SIG-M5 treated with dmso at 0.1 percent for 504 hours (cell line): ENCODE measurements at regions not wholly inside any gene's neighbourhood (a gene's known extent, or its start where the extent isn't known, plus 50 kb on each side); places are given as distances from the start of the nearest gene placed in this dataset.

Source experiments
- DNase-seq: peaks from one replicate; lab custom pipeline; 2025; ENCODE audit not compliant: unreplicated experiment; lab: John Stamatoyannopoulos, UW

- no peak for DNase-seq
Measured at GRCh38 chr18:55864281-55864680, 276.3 kb upstream of the TCF4 start.

- no peak for DNase-seq
Measured at GRCh38 chr18:55863876-55864275, 275.9 kb upstream of the TCF4 start.

GRCh38 chr18:55863391-55863706, 275.4 kb upstream of the TCF4 start:
- DNase-seq = no peak

- no peak for DNase-seq
Measured at GRCh38 chr18:55862693-55863390, 274.9 kb upstream of the TCF4 start.

GRCh38 chr18:55861266-55861665, 273.3 kb upstream of the TCF4 start:
- DNase-seq = no peak

GRCh38 chr18:55858661-55859515, 270.9 kb upstream of the TCF4 start:
- no peak for DNase-seq

- DNase-seq = no peak
Measured at GRCh38 chr18:55857956-55858355, 270.0 kb upstream of the TCF4 start.

- DNase-seq = no peak
Measured at GRCh38 chr18:55857409-55857808, 269.4 kb upstream of the TCF4 start.

- DNase-seq = no peak
Measured at GRCh38 chr18:55856679-55857078, 268.7 kb upstream of the TCF4 start.

- no peak for DNase-seq
Measured at GRCh38 chr18:55856229-55856628, 268.2 kb upstream of the TCF4 start.

GRCh38 chr18:55853268-55853667, 265.3 kb upstream of the TCF4 start:
- no peak for DNase-seq

- no peak for DNase-seq
Measured at GRCh38 chr18:55850904-55851303, 262.9 kb upstream of the TCF4 start.

- DNase-seq = no peak
Measured at GRCh38 chr18:55849391-55849790, 261.4 kb upstream of the TCF4 start.

GRCh38 chr18:55847960-55848359, 260.0 kb upstream of the TCF4 start:
- no peak for DNase-seq

- no peak for DNase-seq
Measured at GRCh38 chr18:55845221-55845620, 257.2 kb upstream of the TCF4 start.

GRCh38 chr18:55844382-55844781, 256.4 kb upstream of the TCF4 start:
- DNase-seq = no peak

GRCh38 chr18:55841314-55841713, 253.3 kb upstream of the TCF4 start:
- no peak for DNase-seq

GRCh38 chr18:55840601-55841170, 252.7 kb upstream of the TCF4 start:
- no peak for DNase-seq

GRCh38 chr18:55839343-55839742, 251.4 kb upstream of the TCF4 start:
- no peak for DNase-seq

- DNase-seq = no peak
Measured at GRCh38 chr18:55838841-55839240, 250.8 kb upstream of the TCF4 start.

- DNase-seq = no peak
Measured at GRCh38 chr18:55838319-55838718, 250.3 kb upstream of the TCF4 start.

GRCh38 chr18:55833543-55833942, 245.6 kb upstream of the TCF4 start:
- no peak for DNase-seq
